Natural killer cell (primary cell): ENCODE measurements at regions not wholly inside any gene's neighbourhood (a gene's known extent, or its start where the extent isn't known, plus 50 kb on each side); places are given as distances from the start of the nearest gene placed in this dataset.

Source experiments
- ATAC-seq, 3 donors: fragments of 150-1000 bp in 2 of 3; fragments of 200-7000 bp in 1 of 3; cut with Tn5 transposase; 1 replicate in 1 of 3; 2 replicates in 2 of 3; pipeline ENCODE4 v1.10.0; 2021; ENCODE audit warnings: mild to moderate bottlenecking in 2 of 3, moderate library complexity in 2 of 3
- DNase-seq, 2 donors: peaks; one replicate each; pipeline versions ENCODE4 v3.0.0 to v3.0.0-alpha.2; 2013 to 2021; ENCODE audit warnings: mixed read lengths in 1 of 2
- H3K27ac ChIP-seq: one replicate; pipeline ENCODE4 v1.5.1; 2013; ENCODE audit warnings: mild to moderate bottlenecking, low read length
- H3K27me3 ChIP-seq: one replicate; pipeline ENCODE4 v1.6.1; 2013; ENCODE audit warnings: low read length; ENCODE audit not compliant: control insufficient read depth, insufficient read depth
- H3K36me3 ChIP-seq: one replicate; pipeline ENCODE4 v1.6.1; 2013; ENCODE audit warnings: low read length; ENCODE audit not compliant: control insufficient read depth, insufficient read depth
- H3K4me1 ChIP-seq: one replicate; pipeline ENCODE4 v1.6.1; 2013; ENCODE audit warnings: low read length; ENCODE audit not compliant: control insufficient read depth, insufficient read depth
- H3K4me3 ChIP-seq: one replicate; pipeline ENCODE4 v1.5.1; 2013; ENCODE audit warnings: low read length
- H3K9me3 ChIP-seq: one replicate; pipeline ENCODE4 v1.6.1; 2013; ENCODE audit warnings: low read length; ENCODE audit not compliant: control insufficient read depth, insufficient read depth
- H3K27ac Mint-ChIP-seq, 2 donors: one replicate each; pipeline ENCODE4 v1.8.0; 2022; ENCODE audit warnings: mild to moderate bottlenecking in 2 of 2, mixed read lengths in 2 of 2, moderate library complexity in 1 of 2
- H3K27me3 Mint-ChIP-seq, 2 donors: one replicate each; pipeline ENCODE4 v1.8.0; 2022; ENCODE audit warnings: low read depth in 2 of 2, mixed read lengths in 2 of 2
- H3K36me3 Mint-ChIP-seq: one replicate; pipeline ENCODE4 v1.8.0; 2022; ENCODE audit warnings: mixed read lengths
- H3K4me1 Mint-ChIP-seq, 2 donors: one replicate each; pipeline ENCODE4 v1.8.0; 2022; ENCODE audit warnings: mixed read lengths in 2 of 2
- H3K4me3 Mint-ChIP-seq: one replicate; pipeline ENCODE4 v1.8.0; 2022; ENCODE audit warnings: mild to moderate bottlenecking, moderate library complexity, mixed read lengths
- H3K9me3 Mint-ChIP-seq, 2 donors: one replicate each; pipeline ENCODE4 v1.8.0; 2022; ENCODE audit warnings: mixed read lengths in 2 of 2
- WGBS: methylation state at CpG from one replicate; pipeline ENCODE4 v1.1.7; 2013; ENCODE audit warnings: missing lambda C conversion rate; ENCODE audit not compliant: insufficient coverage; 5-methylcytosine and 5-hydroxymethylcytosine counted together
- intact Hi-C: fragments of 100-400 bp; cut with micrococcal nuclease; formaldehyde crosslinking; loops from one replicate; pipeline ENCODE4 v1.14.2; 2022
- TF ChIP-seq, protein P1 (sequence below): fragments of 200-600 bp; IDR thresholded peaks from one replicate; pipeline ENCODE4 v1.8.0; 2022; ENCODE audit warnings: antibody characterized with exemption

GRCh38 chr5:89233462-89233861 lies 350.5 kb upstream of the MEF2C start:
- TF ChIP-seq, protein P1, sequence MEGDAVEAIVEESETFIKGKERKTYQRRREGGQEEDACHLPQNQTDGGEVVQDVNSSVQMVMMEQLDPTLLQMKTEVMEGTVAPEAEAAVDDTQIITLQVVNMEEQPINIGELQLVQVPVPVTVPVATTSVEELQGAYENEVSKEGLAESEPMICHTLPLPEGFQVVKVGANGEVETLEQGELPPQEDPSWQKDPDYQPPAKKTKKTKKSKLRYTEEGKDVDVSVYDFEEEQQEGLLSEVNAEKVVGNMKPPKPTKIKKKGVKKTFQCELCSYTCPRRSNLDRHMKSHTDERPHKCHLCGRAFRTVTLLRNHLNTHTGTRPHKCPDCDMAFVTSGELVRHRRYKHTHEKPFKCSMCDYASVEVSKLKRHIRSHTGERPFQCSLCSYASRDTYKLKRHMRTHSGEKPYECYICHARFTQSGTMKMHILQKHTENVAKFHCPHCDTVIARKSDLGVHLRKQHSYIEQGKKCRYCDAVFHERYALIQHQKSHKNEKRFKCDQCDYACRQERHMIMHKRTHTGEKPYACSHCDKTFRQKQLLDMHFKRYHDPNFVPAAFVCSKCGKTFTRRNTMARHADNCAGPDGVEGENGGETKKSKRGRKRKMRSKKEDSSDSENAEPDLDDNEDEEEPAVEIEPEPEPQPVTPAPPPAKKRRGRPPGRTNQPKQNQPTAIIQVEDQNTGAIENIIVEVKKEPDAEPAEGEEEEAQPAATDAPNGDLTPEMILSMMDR: no peak
- no peak overlapping the region for H3K4me3 Mint-ChIP-seq
- ATAC-seq (no peak), DNase-seq (no peak)
- no peak overlapping the region for H3K27ac Mint-ChIP-seq
- Histone ChIP-seq H3K27ac (no peak overlapping the region), H3K4me3 (no peak overlapping the region), H3K36me3 (no peaks in the 10 kb centered on the region), H3K4me1 (no peaks in the 10 kb centered on the region), H3K27me3 (no peaks in the 10 kb centered on the region), H3K9me3 (no peaks in the 10 kb centered on the region)
- H3K36me3 Mint-ChIP-seq: no peaks in the 10 kb centered on the region
- no peaks in the 10 kb centered on the region for H3K27me3 Mint-ChIP-seq
- H3K9me3 Mint-ChIP-seq: no peaks in the 10 kb centered on the region
- intact Hi-C loops: no loop called here
- H3K4me1 Mint-ChIP-seq: no peaks in the 10 kb centered on the region

GRCh38 chr5:89232139-89232603 lies 349.2 kb upstream of the MEF2C start:
- TF ChIP-seq, protein P1: no peak
- H3K4me3 ChIP-seq: no peak overlapping the region
- WGBS: 58% methylated on average over 3 of the region's 3 CpGs
- no peaks in the 10 kb centered on the region for H3K36me3 ChIP-seq
- Mint-ChIP-seq H3K4me1 (no peaks in the 10 kb centered on the region), H3K27ac (no peak overlapping the region), H3K4me3 (no peak overlapping the region), H3K36me3 (no peaks in the 10 kb centered on the region), H3K9me3 (peaks cover 0 to 4% of the 10 kb centered on the region in 2 donors), H3K27me3 (no peaks in the 10 kb centered on the region)
- no peaks in the 10 kb centered on the region for H3K4me1 ChIP-seq
- DNase-seq (no peak), ATAC-seq (no peak)
- H3K27ac ChIP-seq: no peak overlapping the region
- H3K9me3 ChIP-seq: no peaks in the 10 kb centered on the region
- intact Hi-C loops: no loop called here
- no peaks in the 10 kb centered on the region for H3K27me3 ChIP-seq

- H3K27ac Mint-ChIP-seq: no peak overlapping the region
These were observed 347.2 kb upstream of the MEF2C start for GRCh38 chr5:89230178-89230577.

More at GRCh38 chr5:89230178-89230577, 347.2 kb upstream of the MEF2C start:
- no peaks in the 10 kb centered on the region for H3K4me1 ChIP-seq
- WGBS: 81% methylated on average over 1 of the region's 2 CpGs
- Mint-ChIP-seq H3K9me3 (peaks cover 0 to 4% of the 10 kb centered on the region in 2 donors), H3K27me3 (no peaks in the 10 kb centered on the region), H3K4me1 (no peaks in the 10 kb centered on the region), H3K4me3 (no peak overlapping the region), H3K36me3 (no peaks in the 10 kb centered on the region)
- H3K4me3 ChIP-seq: no peak overlapping the region
- H3K36me3 ChIP-seq: no peaks in the 10 kb centered on the region
- TF ChIP-seq, protein P1: no peak
- intact Hi-C loops: no loop called here
- no peaks in the 10 kb centered on the region for H3K9me3 ChIP-seq
- DNase-seq (no peak), ATAC-seq (no peak)
- no peak overlapping the region for H3K27ac ChIP-seq
- no peaks in the 10 kb centered on the region for H3K27me3 ChIP-seq
